SJCRH30 (cell line): ENCODE measurements at regions not wholly inside any gene's neighbourhood (a gene's known extent, or its start where the extent isn't known, plus 50 kb on each side); places are given as distances from the start of the nearest gene placed in this dataset.

Experiments used
- DNase-seq, 2 experiments: peaks; one replicate each; pipeline ENCODE4 v3.0.0-alpha.2; 2015 to 2020
- H3K27ac ChIP-seq: fragments of 250-450 bp; sonication (Bioruptor Pico); 2 replicates; pipeline ENCODE4 v1.5.1; 2020; ENCODE audit warnings: mild to moderate bottlenecking, moderate library complexity
- H3K27me3 ChIP-seq: fragments of 250-450 bp; sonication (Bioruptor Pico); 2 replicates; pipeline ENCODE4 v1.5.1; 2020; ENCODE audit warnings: mild to moderate bottlenecking, moderate library complexity
- H3K36me3 ChIP-seq: fragments of 250-450 bp; sonication (Bioruptor Pico); 2 replicates; pipeline ENCODE4 v1.5.1; 2020; ENCODE audit warnings: mild to moderate bottlenecking, moderate library complexity
- H3K4me1 ChIP-seq: fragments of 250-450 bp; sonication (Bioruptor Pico); 2 replicates; pipeline ENCODE4 v1.5.1; 2020; ENCODE audit warnings: mild to moderate bottlenecking, moderate library complexity
- H3K4me3 ChIP-seq: fragments of 250-450 bp; sonication (Bioruptor Pico); 2 replicates; pipeline ENCODE4 v1.5.1; 2020; ENCODE audit warnings: mild to moderate bottlenecking, moderate library complexity
- H3K9me3 ChIP-seq: fragments of 250-450 bp; sonication (Bioruptor Pico); replicated peaks from 2 replicates; pipeline ENCODE4 v1.5.1; 2020; ENCODE audit warnings: mild to moderate bottlenecking, moderate library complexity

DNA sequence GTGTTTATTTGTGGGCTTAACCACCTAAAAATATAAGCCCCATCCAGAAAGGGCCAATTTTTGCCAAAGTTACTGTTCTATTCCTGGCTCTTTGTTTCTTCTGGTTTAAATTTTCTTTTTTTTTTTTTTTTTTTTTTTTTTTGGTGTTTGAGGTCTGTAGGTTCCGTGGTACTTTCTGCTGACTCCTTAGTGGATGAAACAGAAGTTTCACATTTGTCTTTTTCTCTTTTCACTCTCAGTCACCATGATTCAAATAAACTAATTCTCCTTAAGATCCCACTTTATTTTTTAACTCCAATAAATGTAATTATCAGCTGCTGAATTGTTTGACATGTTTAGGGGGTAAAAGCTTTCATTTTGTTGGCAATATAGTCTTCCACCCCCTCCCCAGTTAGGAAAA lies 322.3 kb downstream of the CHRM3 start:
- H3K27me3 ChIP-seq, result no peaks in the 10 kb centered on the region
- H3K4me3 ChIP-seq, result no peak overlapping the region
- no peak overlapping the region for H3K27ac ChIP-seq
- DNase-seq, result no peak
- H3K9me3 ChIP-seq, result no peaks in the 10 kb centered on the region
- no peaks in the 10 kb centered on the region for H3K36me3 ChIP-seq
- H3K4me1 ChIP-seq, result no peaks in the 10 kb centered on the region

DNA sequence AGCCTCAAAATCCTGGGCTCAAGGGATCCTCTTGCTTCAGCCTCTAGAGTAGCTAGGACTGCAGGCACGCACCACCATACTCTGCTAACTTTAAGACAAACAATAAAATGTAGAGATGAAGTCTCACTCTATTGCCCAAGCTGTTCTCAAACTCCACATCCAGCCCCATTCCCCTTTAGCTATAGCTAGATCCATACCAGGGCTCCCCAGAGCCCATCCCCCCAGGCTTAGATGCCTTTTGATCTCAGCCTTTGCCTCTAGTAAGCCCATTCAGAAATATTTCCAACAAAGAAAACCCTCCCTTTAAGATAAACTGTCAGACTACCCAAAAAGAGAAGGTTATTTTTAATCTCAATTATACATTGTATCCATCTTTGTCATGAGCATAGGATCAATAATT lies 325.4 kb downstream of the CHRM3 start:
- no peak for DNase-seq
- no peak overlapping the region for H3K4me3 ChIP-seq
- H3K27me3 ChIP-seq, result no peaks in the 10 kb centered on the region
- H3K9me3 ChIP-seq, result no peaks in the 10 kb centered on the region
- H3K4me1 ChIP-seq, result no peaks in the 10 kb centered on the region
- no peak overlapping the region for H3K27ac ChIP-seq
- no peaks in the 10 kb centered on the region for H3K36me3 ChIP-seq

DNA sequence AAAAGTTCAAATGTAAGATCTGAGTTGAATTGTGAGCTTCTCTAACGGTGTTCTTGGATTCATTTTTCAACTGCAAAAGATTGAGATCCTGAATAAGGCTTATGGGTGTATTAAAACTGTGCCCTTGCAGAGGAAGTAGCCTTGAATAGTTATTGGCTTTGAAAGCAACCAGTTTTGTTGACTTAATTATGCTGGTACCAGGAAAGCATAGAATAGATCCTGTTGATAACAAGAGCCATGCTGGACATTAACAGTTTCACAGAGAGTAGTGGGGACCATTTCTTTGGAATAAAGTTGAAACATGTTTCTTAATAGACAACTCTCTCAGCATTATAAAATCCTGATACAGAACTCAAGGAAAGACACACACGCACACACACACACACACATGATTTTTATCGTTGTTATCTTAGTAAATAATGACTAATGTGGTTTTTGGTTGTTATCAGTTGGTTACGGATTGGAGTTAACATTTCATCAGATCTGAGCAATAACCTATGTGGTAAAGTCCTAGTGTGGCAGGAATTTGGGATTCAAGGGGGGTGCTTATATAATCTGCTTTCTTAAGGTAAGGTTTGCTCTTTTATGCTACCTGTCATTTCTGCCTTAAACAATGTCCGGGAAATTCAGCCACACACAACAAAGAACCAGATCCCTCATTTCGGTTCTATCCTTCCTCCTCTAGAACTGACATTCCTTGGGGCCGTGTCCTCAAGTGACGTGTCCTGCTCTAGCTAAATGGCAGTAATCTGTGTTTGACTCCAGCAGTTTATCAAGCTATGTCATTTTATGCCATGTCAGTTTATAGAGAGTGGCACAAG lies 330.9 kb downstream of the CHRM3 start:
- no peak for DNase-seq
- Histone ChIP-seq H3K27ac (no peak overlapping the region), H3K36me3 (no peaks in the 10 kb centered on the region), H3K4me1 (peaks cover 14% of the 10 kb centered on the region), H3K9me3 (no peaks in the 10 kb centered on the region), H3K27me3 (no peaks in the 10 kb centered on the region), H3K4me3 (no peak overlapping the region)

DNA sequence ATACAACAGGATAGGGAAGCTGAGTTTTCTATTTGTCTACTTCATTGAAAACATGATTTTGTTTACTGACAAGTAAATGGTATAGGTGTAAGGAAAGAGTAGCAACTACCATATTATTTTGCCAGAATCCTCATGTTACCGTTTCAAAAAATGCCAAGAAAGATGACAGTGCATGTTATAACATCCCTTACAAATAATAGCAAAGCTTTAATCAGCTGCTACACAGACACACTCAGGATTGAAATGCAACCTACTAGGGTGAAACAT lies 331.5 kb downstream of the CHRM3 start:
- peaks cover 14% of the 10 kb centered on the region for H3K4me1 ChIP-seq
- no peaks in the 10 kb centered on the region for H3K36me3 ChIP-seq
- H3K4me3 ChIP-seq, result no peak overlapping the region
- DNase-seq, result no peak
- H3K9me3 ChIP-seq, result no peaks in the 10 kb centered on the region
- H3K27ac ChIP-seq, result no peak overlapping the region
- H3K27me3 ChIP-seq, result no peaks in the 10 kb centered on the region

DNA sequence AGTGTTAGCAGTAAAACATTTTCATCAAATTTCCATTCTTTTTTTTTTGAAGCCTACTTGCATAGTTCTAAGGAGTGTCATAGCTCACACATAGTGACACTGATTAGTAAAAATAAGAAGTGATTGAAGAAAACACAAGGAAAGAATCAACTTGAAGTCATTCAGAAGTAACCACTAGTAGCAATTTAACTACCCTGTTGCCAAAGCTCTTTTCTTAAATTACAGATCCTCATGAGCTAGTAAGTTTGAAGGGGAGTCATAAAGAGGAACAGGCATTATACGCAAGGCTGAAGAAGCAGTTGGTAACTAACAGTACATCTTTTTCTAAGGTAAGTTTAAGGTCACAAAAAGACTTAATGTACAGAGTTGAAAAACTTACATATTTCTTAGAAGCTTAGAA lies 332.2 kb downstream of the CHRM3 start:
- no peak for DNase-seq
- no peak overlapping the region for H3K27ac ChIP-seq
- peaks cover 18% of the 10 kb centered on the region for H3K4me1 ChIP-seq
- H3K9me3 ChIP-seq, result no peaks in the 10 kb centered on the region
- no peaks in the 10 kb centered on the region for H3K27me3 ChIP-seq
- H3K4me3 ChIP-seq, result no peak overlapping the region
- no peaks in the 10 kb centered on the region for H3K36me3 ChIP-seq

DNA sequence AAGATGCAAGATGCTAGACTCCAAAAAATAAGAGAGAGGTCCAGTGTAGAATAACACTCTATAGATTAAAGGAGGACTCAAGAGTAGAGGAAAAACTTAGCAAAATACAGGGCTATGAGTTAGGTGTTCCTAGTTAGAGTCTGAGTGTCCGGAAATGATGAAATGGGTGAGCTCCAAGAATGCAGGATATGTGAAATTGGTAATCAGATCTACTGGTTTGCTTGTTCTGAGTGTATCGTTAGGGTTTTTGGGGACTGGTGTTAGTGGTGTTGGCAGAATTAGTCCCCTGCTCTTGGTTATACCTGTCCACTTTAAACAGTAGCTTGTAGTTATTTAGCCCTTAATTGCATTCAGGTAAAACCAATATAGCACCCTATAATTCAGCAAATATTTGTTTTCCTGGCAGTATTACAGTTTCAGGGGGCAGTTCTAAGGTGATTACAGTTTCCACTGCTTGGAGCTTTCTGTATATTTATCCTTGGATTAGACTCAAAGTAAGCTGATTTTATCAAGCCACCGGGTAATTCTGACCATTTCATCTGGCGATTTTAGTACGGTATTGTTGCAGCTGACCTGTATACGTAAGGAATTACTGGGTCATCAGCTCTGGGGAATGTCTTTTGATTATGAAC lies 332.7 kb downstream of the CHRM3 start:
- no peaks in the 10 kb centered on the region for H3K27me3 ChIP-seq
- H3K4me1 ChIP-seq, result peaks cover 18% of the 10 kb centered on the region
- peak overlapping the region; percentile 23 for H3K4me3 ChIP-seq
- H3K9me3 ChIP-seq, result no peaks in the 10 kb centered on the region
- no peaks in the 10 kb centered on the region for H3K36me3 ChIP-seq
- no peak for DNase-seq
- peak overlapping the region; percentile 44 for H3K27ac ChIP-seq

DNA sequence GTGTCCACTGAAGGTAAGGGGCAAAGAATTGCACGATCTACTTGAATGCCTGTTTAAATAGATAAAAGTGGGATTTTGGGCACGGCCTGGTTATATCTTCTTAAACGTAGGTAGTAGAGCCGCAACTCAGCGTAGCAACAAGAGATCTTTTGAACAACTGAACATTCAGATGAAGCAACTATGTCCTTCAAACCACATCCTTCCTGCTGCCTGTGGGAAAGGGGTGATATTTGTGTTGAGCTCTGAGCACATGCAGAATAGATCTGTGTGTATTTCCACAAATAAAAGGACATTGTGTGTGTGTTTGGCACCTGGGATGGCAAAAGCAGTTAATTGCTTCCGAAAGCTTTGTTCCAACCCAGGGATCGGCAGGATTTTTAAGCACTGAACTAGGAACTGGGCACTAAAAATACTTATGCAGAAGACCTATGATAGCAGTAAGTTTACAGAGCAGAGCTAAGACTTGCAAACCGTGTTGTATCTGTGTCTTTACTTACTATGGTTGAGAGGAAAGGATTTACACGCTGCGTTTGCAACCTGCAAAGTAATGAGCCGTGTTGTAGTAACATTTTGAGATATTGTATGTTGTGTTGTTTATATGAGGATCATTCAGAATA lies 333.4 kb downstream of the CHRM3 start:
- Histone ChIP-seq H3K4me3 (peak overlapping the region; percentile 23), H3K36me3 (no peaks in the 10 kb centered on the region), H3K4me1 (peaks cover 18% of the 10 kb centered on the region), H3K9me3 (no peaks in the 10 kb centered on the region), H3K27ac (peak overlapping the region; percentile 44), H3K27me3 (no peaks in the 10 kb centered on the region)
- DNase-seq, result peak; percentile 10 to 49

DNA sequence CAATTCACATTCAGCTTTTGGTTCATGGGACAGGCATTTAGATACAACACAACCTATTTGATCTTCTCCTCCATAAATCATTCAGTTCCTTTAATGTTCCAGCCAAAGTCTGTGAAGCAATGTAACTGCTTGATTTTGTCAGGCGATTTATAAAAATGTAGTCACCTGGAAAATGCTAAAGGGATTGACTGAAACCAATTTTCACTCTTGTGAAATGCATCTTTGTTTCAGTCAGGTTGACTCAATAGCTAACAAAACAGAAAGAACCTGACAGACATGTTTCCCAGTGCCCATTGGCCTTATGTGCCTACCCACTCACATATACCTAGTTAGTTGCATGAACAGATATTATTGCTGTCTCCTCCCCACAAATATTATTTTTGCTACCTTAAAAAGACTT lies 335.7 kb downstream of the CHRM3 start:
- Histone ChIP-seq H3K4me3 (no peak overlapping the region), H3K4me1 (peaks cover 18% of the 10 kb centered on the region), H3K27me3 (no peaks in the 10 kb centered on the region), H3K36me3 (no peaks in the 10 kb centered on the region), H3K27ac (no peak overlapping the region), H3K9me3 (no peaks in the 10 kb centered on the region)
- no peak for DNase-seq

DNA sequence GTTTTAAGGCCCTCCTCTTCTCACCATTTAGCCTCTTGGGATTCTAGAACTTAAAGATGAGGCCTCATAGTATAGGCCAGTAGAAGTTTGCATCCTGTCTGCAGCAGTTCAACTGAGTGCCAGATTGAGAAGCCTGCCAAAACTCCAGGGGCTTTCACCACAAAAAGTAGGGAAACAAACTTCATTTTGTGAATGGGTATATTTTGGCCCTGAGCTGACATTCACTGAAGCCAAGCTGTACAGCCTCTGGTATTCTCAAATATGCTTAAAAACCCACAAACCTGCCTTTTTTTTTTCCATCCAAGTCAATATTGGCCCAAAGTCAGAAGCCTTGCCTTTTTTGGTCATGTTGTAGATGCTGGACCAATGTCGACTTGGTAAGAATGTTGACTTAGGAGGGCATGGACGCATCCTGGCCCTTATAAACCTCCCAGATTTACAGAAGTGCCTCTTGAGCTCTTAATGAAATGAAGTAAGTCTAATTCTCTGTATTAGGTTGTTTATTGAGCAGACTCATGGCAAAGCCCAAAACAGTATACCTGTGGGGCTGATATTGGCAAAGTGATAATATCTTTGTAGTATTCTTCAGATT lies 337.5 kb downstream of the CHRM3 start:
- no peak overlapping the region for H3K27ac ChIP-seq
- no peaks in the 10 kb centered on the region for H3K9me3 ChIP-seq
- no peak overlapping the region for H3K4me3 ChIP-seq
- peaks cover 16% of the 10 kb centered on the region for H3K4me1 ChIP-seq
- no peaks in the 10 kb centered on the region for H3K27me3 ChIP-seq
- no peaks in the 10 kb centered on the region for H3K36me3 ChIP-seq
- no peak for DNase-seq

DNA sequence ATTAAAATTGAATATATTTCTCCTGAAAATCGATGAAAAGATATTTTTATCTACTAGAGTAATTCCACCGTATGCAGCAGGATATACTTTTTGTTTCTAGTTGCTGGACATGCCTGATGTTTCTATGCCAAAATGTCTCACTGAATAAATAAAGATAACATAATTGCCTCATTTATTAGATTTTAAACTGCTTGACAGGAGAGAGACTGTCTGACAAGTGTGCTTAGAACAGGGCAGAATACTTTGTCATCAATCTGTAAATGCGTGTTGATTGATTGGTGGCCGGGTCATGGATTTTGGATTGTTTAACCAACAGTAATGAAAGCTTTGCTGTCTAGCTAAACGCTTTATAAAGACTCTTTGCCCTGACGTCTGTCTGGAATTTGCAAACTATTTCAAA lies 339.0 kb downstream of the CHRM3 start:
- no peaks in the 10 kb centered on the region for H3K27me3 ChIP-seq
- H3K27ac ChIP-seq, result no peak overlapping the region
- no peaks in the 10 kb centered on the region for H3K36me3 ChIP-seq
- DNase-seq, result no peak
- H3K4me3 ChIP-seq, result no peak overlapping the region
- peaks cover 6% of the 10 kb centered on the region for H3K4me1 ChIP-seq
- H3K9me3 ChIP-seq, result no peaks in the 10 kb centered on the region

DNA sequence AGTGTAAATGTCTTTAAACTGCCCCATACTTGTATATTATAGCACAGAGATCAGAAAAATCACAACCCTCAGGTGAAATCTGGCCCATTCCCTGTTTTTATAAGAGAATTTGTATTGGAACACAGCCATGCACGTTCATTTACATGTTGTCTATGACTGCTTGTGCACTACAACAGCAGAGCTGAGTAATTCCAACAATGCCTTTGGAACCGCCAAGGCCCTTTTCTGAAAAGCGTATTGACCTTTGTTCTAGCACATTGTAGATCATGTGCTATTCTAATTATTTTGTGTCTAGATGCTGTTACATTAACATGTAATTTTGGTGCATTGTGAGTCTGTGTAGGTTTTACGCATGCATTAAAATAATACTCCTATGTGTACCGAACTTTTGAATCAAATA lies 339.6 kb downstream of the CHRM3 start:
- H3K4me1 ChIP-seq, result peaks cover 4% of the 10 kb centered on the region; the same call in 1 of the 2 replicates
- H3K9me3 ChIP-seq, result no peaks in the 10 kb centered on the region
- no peaks in the 10 kb centered on the region for H3K27me3 ChIP-seq
- DNase-seq, result no peak
- H3K4me3 ChIP-seq, result no peak overlapping the region
- no peaks in the 10 kb centered on the region for H3K36me3 ChIP-seq
- H3K27ac ChIP-seq, result no peak overlapping the region

DNA sequence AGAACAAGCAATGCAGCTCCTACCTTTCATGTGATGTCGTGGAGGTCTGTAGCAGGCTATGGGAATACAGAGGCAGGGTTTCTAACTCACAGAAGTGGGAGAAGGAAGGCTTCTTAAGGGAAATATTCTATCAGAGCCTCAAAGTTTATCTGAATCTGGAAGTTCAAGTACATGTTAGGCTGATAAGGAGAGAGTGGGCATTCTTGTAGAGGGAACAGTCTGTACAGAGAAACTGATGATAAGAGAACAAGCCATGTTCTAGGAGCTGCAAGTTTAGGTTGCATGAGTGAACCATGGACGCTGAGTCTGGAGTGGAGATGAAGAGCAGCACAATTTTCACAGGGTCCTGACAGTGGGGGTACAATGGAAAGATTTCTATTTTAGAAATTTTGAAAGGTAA lies 344.0 kb downstream of the CHRM3 start:
- no peak overlapping the region for H3K4me3 ChIP-seq
- H3K27ac ChIP-seq, result no peak overlapping the region
- no peaks in the 10 kb centered on the region for H3K36me3 ChIP-seq
- H3K4me1 ChIP-seq, result peaks cover 2% of the 10 kb centered on the region; the same call in 1 of the 2 replicates
- no peaks in the 10 kb centered on the region for H3K27me3 ChIP-seq
- H3K9me3 ChIP-seq, result no peaks in the 10 kb centered on the region
- no peak for DNase-seq

DNA sequence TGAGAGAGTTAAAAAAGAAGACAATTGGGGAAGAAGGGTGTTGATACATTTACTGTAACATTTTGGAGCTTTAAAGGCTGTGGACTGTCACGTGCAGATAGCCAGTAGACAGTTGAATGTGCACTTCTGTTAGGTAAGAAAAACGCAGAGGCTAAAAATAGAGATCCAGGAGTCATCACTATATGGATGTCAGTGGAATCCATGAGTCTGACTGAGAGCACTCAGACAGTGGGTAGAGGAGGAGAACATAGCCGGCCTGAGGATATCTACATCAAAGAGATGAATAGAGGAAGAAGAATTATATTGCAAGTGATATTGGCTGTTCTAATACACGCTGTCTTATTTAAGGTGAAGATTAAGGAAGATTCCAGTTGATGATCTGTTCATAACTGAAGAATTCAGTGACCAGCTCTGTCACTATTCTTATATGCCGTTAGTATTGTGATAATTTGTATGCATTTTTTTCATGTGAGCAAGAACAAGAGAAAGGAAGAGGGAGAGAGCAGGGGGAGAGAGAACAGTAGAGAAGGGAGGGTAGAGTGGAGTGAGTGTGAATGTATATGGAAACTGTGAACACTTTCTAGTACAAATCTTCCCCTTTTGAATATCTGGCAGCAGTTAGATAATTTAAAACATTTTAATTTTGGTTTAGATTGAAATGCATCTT lies 344.8 kb downstream of the CHRM3 start:
- Histone ChIP-seq H3K9me3 (no peaks in the 10 kb centered on the region), H3K27ac (no peak overlapping the region), H3K4me3 (no peak overlapping the region), H3K36me3 (no peaks in the 10 kb centered on the region), H3K4me1 (peaks cover 2% of the 10 kb centered on the region; the same call in 1 of the 2 replicates), H3K27me3 (no peaks in the 10 kb centered on the region)
- no peak for DNase-seq

DNA sequence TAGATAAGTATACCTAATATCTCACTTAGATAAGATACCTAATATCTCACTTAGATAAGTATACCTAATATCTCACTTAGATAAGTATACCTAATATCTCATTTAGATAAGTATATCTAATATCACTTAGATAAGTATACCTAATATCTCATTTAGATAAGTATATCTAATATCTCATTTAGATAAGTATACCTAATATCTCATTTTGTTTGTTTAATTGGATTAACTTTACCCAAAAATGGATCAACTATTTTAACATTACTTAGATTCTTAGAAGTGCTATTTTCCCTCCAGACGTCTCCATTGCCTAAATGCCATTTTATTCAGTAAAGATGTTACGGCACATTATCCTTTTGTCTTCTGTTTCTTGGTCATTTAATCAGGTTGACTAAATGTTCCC lies 346.4 kb downstream of the CHRM3 start:
- Histone ChIP-seq H3K4me3 (no peak overlapping the region), H3K27me3 (no peaks in the 10 kb centered on the region), H3K4me1 (peaks cover 2% of the 10 kb centered on the region; the same call in 1 of the 2 replicates), H3K36me3 (no peaks in the 10 kb centered on the region), H3K9me3 (no peaks in the 10 kb centered on the region), H3K27ac (no peak overlapping the region)
- DNase-seq, result no peak

DNA sequence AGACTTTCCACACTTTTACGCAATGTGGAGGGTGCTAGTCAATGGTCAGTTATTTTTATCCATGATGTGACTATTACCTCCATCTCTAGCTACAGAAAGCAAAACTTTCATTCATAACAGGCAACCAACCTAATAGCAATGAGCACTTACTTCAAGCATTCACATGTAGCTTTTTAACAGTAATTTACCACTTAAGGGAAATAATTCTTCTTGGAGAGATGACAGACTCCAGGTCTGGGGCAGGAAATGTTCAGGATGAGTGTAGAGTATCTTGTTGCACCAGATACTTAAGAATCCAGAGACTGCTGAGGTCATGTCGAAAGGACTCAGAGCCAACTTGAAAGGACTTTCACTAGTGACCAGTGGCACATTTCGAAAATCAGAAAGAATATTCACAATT lies 347.6 kb downstream of the CHRM3 start:
- Histone ChIP-seq H3K27ac (no peak overlapping the region), H3K36me3 (no peaks in the 10 kb centered on the region), H3K9me3 (no peaks in the 10 kb centered on the region), H3K27me3 (no peaks in the 10 kb centered on the region), H3K4me1 (peaks cover 2% of the 10 kb centered on the region; the same call in 1 of the 2 replicates), H3K4me3 (no peak overlapping the region)
- DNase-seq, result no peak
